GM19238 (cell line): ENCODE measurements at regions not wholly inside any gene's neighbourhood (a gene's known extent, or its start where the extent isn't known, plus 50 kb on each side); places are given as distances from the start of the nearest gene placed in this dataset.

Experiments used
- DNase-seq: peaks from one replicate; pipeline ENCODE4 v3.0.0; 2011; ENCODE audit warnings: low spot score; ENCODE audit not compliant: insufficient read length

GRCh38 chr1:50358962-50359361 is 64.3 kb downstream of the DMRTA2 start:
- no peak for DNase-seq

GRCh38 chr1:50357186-50357585 is 66.1 kb downstream of the DMRTA2 start:
- DNase-seq = no peak

GRCh38 chr1:50354813-50355212 is 68.4 kb downstream of the DMRTA2 start:
- no peak for DNase-seq

- DNase-seq = no peak
Observed at GRCh38 chr1:50352428-50352827, 70.8 kb downstream of the DMRTA2 start.

- DNase-seq = no peak
Observed at GRCh38 chr1:50350868-50351267, 72.4 kb downstream of the DMRTA2 start.

- no peak for DNase-seq
Observed at GRCh38 chr1:50350421-50350820, 72.8 kb downstream of the DMRTA2 start.

- DNase-seq = no peak
Observed at GRCh38 chr1:50349242-50349565, 74.0 kb downstream of the DMRTA2 start.

- peak; percentile 41 for DNase-seq
Observed at GRCh38 chr1:50348449-50349241, 74.6 kb downstream of the DMRTA2 start.

GRCh38 chr1:50347933-50348332 is 75.3 kb downstream of the DMRTA2 start:
- no peak for DNase-seq

GRCh38 chr1:50346621-50347020 is 76.6 kb downstream of the DMRTA2 start:
- no peak for DNase-seq

GRCh38 chr1:50343323-50343722 is 79.9 kb downstream of the DMRTA2 start:
- no peak for DNase-seq

- no peak for DNase-seq
Observed at GRCh38 chr1:50342525-50342924, 80.7 kb downstream of the DMRTA2 start.

GRCh38 chr1:50335036-50335435 is 88.2 kb downstream of the DMRTA2 start:
- no peak for DNase-seq

GRCh38 chr1:50333595-50333974 is 89.7 kb downstream of the DMRTA2 start:
- peak; percentile 78 for DNase-seq

GRCh38 chr1:50332941-50333594 is 90.2 kb downstream of the DMRTA2 start:
- peak; percentile 66 for DNase-seq

- no peak for DNase-seq
Observed at GRCh38 chr1:50329332-50329932, 93.8 kb downstream of the DMRTA2 start.

- no peak for DNase-seq
Observed at GRCh38 chr1:50328552-50328951, 94.7 kb downstream of the DMRTA2 start.

- no peak for DNase-seq
Observed at GRCh38 chr1:50326026-50326425, 97.2 kb downstream of the DMRTA2 start.

- DNase-seq = no peak
Observed at GRCh38 chr1:50322579-50322978, 100.7 kb downstream of the DMRTA2 start.

GRCh38 chr1:50318428-50318827 is 104.8 kb downstream of the DMRTA2 start:
- DNase-seq = no peak

GRCh38 chr1:50308878-50309277 is 114.4 kb downstream of the DMRTA2 start:
- DNase-seq = peak; percentile 8

GRCh38 chr1:50305808-50306207 is 117.4 kb downstream of the DMRTA2 start:
- no peak for DNase-seq

- no peak for DNase-seq
Observed at GRCh38 chr1:50300297-50300696, 122.9 kb downstream of the DMRTA2 start.
